ENCODE measurements at regions not wholly inside any gene's neighbourhood (a gene's known extent, or its start where the extent isn't known, plus 50 kb on each side); places are given as distances from the start of the nearest gene placed in this dataset.

- TF ChIP-seq CTCF (IDR thresholded peaks at IDR 0.05; ENCODE audit: unreplicated experiment): no peak
- Mint-ChIP-seq H3K36me3 (ENCODE audit: low read depth, unreplicated experiment) (no peaks in the 10 kb centered on the region), H3K9me3 (ENCODE audit: unreplicated experiment) (no peaks in the 10 kb centered on the region), H3K4me3 (ENCODE audit: unreplicated experiment) (no peak overlapping the region), H3K4me1 (ENCODE audit: unreplicated experiment) (peaks cover 22% of the 10 kb centered on the region), H3K27me3 (ENCODE audit: unreplicated experiment) (peaks cover 4% of the 10 kb centered on the region), H3K27ac (ENCODE audit: unreplicated experiment) (no peak overlapping the region)
- DNase-seq (ENCODE audit: low spot score): no peak
Observed at GRCh38 chr11:115926601-115927000, 422.4 kb upstream of the CADM1 start.

- Mint-ChIP-seq H3K36me3 (ENCODE audit: low read depth, unreplicated experiment) (no peaks in the 10 kb centered on the region), H3K9me3 (ENCODE audit: unreplicated experiment) (no peaks in the 10 kb centered on the region), H3K4me1 (ENCODE audit: unreplicated experiment) (peaks cover 18% of the 10 kb centered on the region), H3K27ac (ENCODE audit: unreplicated experiment) (no peak overlapping the region), H3K27me3 (ENCODE audit: unreplicated experiment) (peaks cover 4% of the 10 kb centered on the region), H3K4me3 (ENCODE audit: unreplicated experiment) (no peak overlapping the region)
- TF ChIP-seq CTCF (IDR thresholded peaks at IDR 0.05; ENCODE audit: unreplicated experiment): no peak
- DNase-seq (ENCODE audit: low spot score): no peak
Observed at GRCh38 chr11:115926138-115926537, 421.9 kb upstream of the CADM1 start.

GRCh38 chr11:115925568-115926090 lies 421.4 kb upstream of the CADM1 start:
- no peak overlapping the region for H3K4me3 Mint-ChIP-seq (ENCODE audit: unreplicated experiment)
- no peak for DNase-seq (ENCODE audit: low spot score)
- H3K9me3 Mint-ChIP-seq (ENCODE audit: unreplicated experiment): no peaks in the 10 kb centered on the region
- H3K27me3 Mint-ChIP-seq (ENCODE audit: unreplicated experiment): peaks cover 4% of the 10 kb centered on the region
- peak overlapping the region; percentile 22 for H3K27ac Mint-ChIP-seq (ENCODE audit: unreplicated experiment)
- no peak for TF ChIP-seq CTCF (IDR thresholded peaks at IDR 0.05; ENCODE audit: unreplicated experiment)
- H3K4me1 Mint-ChIP-seq (ENCODE audit: unreplicated experiment): peaks cover 13% of the 10 kb centered on the region
- H3K36me3 Mint-ChIP-seq (ENCODE audit: low read depth, unreplicated experiment): no peaks in the 10 kb centered on the region

- peaks cover 4% of the 10 kb centered on the region for H3K27me3 Mint-ChIP-seq (ENCODE audit: unreplicated experiment)
Observed at GRCh38 chr11:115924744-115925567, 420.7 kb upstream of the CADM1 start.

More at GRCh38 chr11:115924744-115925567, 420.7 kb upstream of the CADM1 start:
- TF ChIP-seq CTCF (IDR thresholded peaks at IDR 0.05; ENCODE audit: unreplicated experiment): no peak
- DNase-seq (ENCODE audit: low spot score): no peak
- H3K9me3 Mint-ChIP-seq (ENCODE audit: unreplicated experiment): no peaks in the 10 kb centered on the region
- H3K27ac Mint-ChIP-seq (ENCODE audit: unreplicated experiment): no peak overlapping the region
- H3K36me3 Mint-ChIP-seq (ENCODE audit: low read depth, unreplicated experiment): no peaks in the 10 kb centered on the region
- H3K4me1 Mint-ChIP-seq (ENCODE audit: unreplicated experiment): peaks cover 9% of the 10 kb centered on the region
- H3K4me3 Mint-ChIP-seq (ENCODE audit: unreplicated experiment): no peak overlapping the region

Measured in endothelial cell (in vitro differentiated cells).